GM23248 (cell line): ENCODE measurements at regions not wholly inside any gene's neighbourhood (a gene's known extent, or its start where the extent isn't known, plus 50 kb on each side); places are given as distances from the start of the nearest gene placed in this dataset.

ENCODE experiments used
- DNase-seq: peaks from one replicate; pipeline ENCODE4 v3.0.0-alpha.2; 2015
- H2AFZ ChIP-seq: fragments of 200-600 bp; sonication (generic); 2 replicates; pipeline ENCODE4 v1.6.1; 2016; ENCODE audit warnings: antibody characterized with exemption
- H3F3A ChIP-seq: fragments of 200-600 bp; sonication (generic); 2 replicates; pipeline ENCODE4 v1.6.1; 2016; ENCODE audit warnings: mild to moderate bottlenecking, antibody characterized with exemption, mixed run types; ENCODE audit not compliant: insufficient read depth
- H3K27ac ChIP-seq: fragments of 200-600 bp; sonication (generic); 2 replicates; pipeline ENCODE4 v1.5.1; 2016; ENCODE audit warnings: mild to moderate bottlenecking
- H3K27me3 ChIP-seq: fragments of 200-600 bp; sonication (generic); replicated peaks from 2 replicates; pipeline ENCODE4 v1.6.1; 2016; ENCODE audit warnings: mild to moderate bottlenecking; ENCODE audit not compliant: insufficient read depth
- H3K36me3 ChIP-seq: fragments of 200-600 bp; sonication (generic); 2 replicates; pipeline ENCODE4 v1.6.1; 2016; ENCODE audit warnings: low read depth, mild to moderate bottlenecking
- H3K4me1 ChIP-seq: fragments of 200-600 bp; sonication (generic); 2 replicates; pipeline ENCODE4 v1.6.1; 2016; ENCODE audit warnings: mild to moderate bottlenecking; ENCODE audit not compliant: insufficient read depth
- H3K4me2 ChIP-seq: fragments of 200-600 bp; sonication (generic); one replicate; pipeline ENCODE4 v1.6.1; 2016; ENCODE audit warnings: mild to moderate bottlenecking; ENCODE audit not compliant: unreplicated experiment
- H3K4me3 ChIP-seq: fragments of 200-600 bp; sonication (generic); 2 replicates; pipeline ENCODE4 v1.5.1; 2016; ENCODE audit warnings: mild to moderate bottlenecking
- H3K79me2 ChIP-seq: fragments of 200-600 bp; sonication (generic); 2 replicates; pipeline ENCODE4 v1.6.1; 2016; ENCODE audit warnings: mild to moderate bottlenecking; ENCODE audit not compliant: insufficient read depth
- H3K9ac ChIP-seq: fragments of 200-600 bp; sonication (generic); 2 replicates; pipeline ENCODE4 v1.6.1; 2016; ENCODE audit warnings: mild to moderate bottlenecking
- H3K9me2 ChIP-seq: fragments of 200-600 bp; sonication (generic); 2 replicates; pipeline ENCODE4 v1.6.1; 2016; ENCODE audit warnings: mixed run types, mild to moderate bottlenecking, moderate library complexity; ENCODE audit not compliant: insufficient read depth
- H3K9me3 ChIP-seq: fragments of 200-600 bp; sonication (generic); one replicate; pipeline ENCODE4 v1.6.1; 2017; ENCODE audit warnings: low read depth
- H4K20me1 ChIP-seq: fragments of 200-600 bp; sonication (generic); 2 replicates; pipeline ENCODE4 v1.6.0; 2016; ENCODE audit not compliant: insufficient read depth
- EZH2 ChIP-seq: fragments of 200-600 bp; sonication (generic); IDR thresholded peaks from 2 replicates; pipeline ENCODE4 v1.6.1; 2018; ENCODE audit warnings: antibody characterized with exemption, mild to moderate bottlenecking; ENCODE audit not compliant: insufficient read depth, poor library complexity, severe bottlenecking
- EZH2phosphoT487 ChIP-seq: fragments of 200-600 bp; sonication (generic); IDR thresholded peaks from 2 replicates; pipeline ENCODE4 v1.6.1; 2018; ENCODE audit warnings: antibody characterized with exemption, moderate library complexity, mild to moderate bottlenecking, low read depth; ENCODE audit not compliant: insufficient read depth
- WGBS, 2 experiments: methylation state at CpG; one replicate each; pipeline ENCODE4 v1.1.6; 2015 to 2017; ENCODE audit warnings: low lambda C conversion rate in 2 of 2, low coverage in 1 of 2; ENCODE audit errors: missing lambda C conversion rate in 2 of 2; 5-methylcytosine and 5-hydroxymethylcytosine counted together
- in situ Hi-C: fragments of 300-500 bp; cut with MboI; formaldehyde crosslinking; loops from 2 replicates; pipeline ENCODE4 v1.15.0; 2020

DNA sequence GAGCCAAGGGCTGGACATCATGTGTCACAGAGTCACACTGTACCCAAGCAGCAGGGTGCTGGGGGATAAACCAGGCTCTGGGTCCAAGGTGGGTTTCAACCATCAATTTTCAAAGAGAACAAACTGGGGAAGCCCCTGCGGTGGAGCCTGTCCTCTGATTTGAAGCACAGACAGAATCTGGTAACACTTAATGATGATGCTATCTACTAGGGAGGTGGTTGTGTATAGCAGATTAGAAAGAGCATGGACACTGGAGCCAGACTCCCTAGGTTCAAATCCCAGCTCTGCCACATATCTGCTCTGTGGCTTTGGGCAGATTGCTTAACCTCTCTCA lies 204.9 kb upstream of the ZMIZ1 start:
- H2AFZ ChIP-seq = no peak overlapping the region
- DNase-seq = no peak

DNA sequence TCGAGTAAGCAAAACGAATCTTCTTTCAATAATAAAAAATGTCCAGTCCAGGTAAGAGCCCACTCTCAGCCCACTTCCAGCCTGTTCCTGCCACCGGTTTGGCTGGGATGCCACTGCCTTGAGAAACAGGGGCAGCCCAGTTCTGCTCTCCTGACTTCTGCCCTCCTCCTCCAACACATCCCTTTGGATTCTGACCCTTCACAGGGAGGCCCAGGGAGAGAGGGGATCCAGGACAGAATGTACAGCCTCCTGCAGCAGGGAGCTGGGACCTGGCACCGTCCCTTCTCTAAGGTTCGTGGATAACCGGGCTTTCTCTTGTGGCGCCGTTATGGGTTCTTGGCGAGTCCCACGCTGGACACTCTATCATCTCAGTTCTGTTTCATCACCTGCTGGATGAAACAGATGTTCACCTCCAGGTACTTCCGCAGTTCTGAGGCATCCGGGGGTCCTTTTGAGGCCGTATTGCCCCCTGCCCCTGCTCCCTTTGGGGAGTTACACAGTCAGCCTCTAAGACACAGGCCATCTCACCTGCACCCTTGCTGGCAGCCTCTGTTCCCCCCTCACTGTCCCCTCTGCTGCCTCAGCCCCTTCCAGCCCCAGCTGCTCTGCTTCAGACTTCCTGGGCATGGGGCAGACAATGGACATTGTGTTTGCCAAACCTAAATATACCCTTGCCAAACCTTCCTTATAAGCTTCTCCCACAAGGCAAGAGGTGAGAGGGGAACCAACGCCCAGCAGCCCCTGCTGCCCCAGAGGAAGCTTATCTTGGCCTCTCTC lies 203.8 kb upstream of the ZMIZ1 start:
- Histone ChIP-seq H3F3A (no peaks in the 10 kb centered on the region), H3K4me3 (no peak overlapping the region), H2AFZ (no peak overlapping the region), H3K9me2 (no peaks in the 10 kb centered on the region), H3K27ac (no peak overlapping the region), H3K9me3 (no peaks in the 10 kb centered on the region), H3K36me3 (no peaks in the 10 kb centered on the region), H3K27me3 (no peaks in the 10 kb centered on the region), H3K4me2 (no peak overlapping the region), H4K20me1 (no peaks in the 10 kb centered on the region), H3K4me1 (no peaks in the 10 kb centered on the region), H3K9ac (no peak overlapping the region), H3K79me2 (no peaks in the 10 kb centered on the region)
- TF ChIP-seq EZH2phosphoT487 (no peak), EZH2 (no peak)
- no peak for DNase-seq
- in situ Hi-C loops = no loop called here
- 85 to 89% methylated on average over 14 of the region's 14 CpGs for WGBS, 2 experiments

More for the DNA sequence above, 204.9 kb upstream of the ZMIZ1 start:
- in situ Hi-C loops = no loop called here
- WGBS, 2 experiments = 84 to 93% methylated on average over 1 of the region's 1 CpG
- no peaks in the 10 kb centered on the region for H3F3A ChIP-seq
- no peak overlapping the region for H3K27ac ChIP-seq
- no peak overlapping the region for H3K9ac ChIP-seq
- H4K20me1 ChIP-seq = no peaks in the 10 kb centered on the region
- no peaks in the 10 kb centered on the region for H3K79me2 ChIP-seq
- H3K4me1 ChIP-seq = no peaks in the 10 kb centered on the region
- TF ChIP-seq EZH2 (no peak), EZH2phosphoT487 (no peak)
- no peak overlapping the region for H3K4me2 ChIP-seq
- H3K36me3 ChIP-seq = no peaks in the 10 kb centered on the region
- no peaks in the 10 kb centered on the region for H3K27me3 ChIP-seq
- H3K9me2 ChIP-seq = no peaks in the 10 kb centered on the region
- no peak overlapping the region for H3K4me3 ChIP-seq
- no peaks in the 10 kb centered on the region for H3K9me3 ChIP-seq

DNA sequence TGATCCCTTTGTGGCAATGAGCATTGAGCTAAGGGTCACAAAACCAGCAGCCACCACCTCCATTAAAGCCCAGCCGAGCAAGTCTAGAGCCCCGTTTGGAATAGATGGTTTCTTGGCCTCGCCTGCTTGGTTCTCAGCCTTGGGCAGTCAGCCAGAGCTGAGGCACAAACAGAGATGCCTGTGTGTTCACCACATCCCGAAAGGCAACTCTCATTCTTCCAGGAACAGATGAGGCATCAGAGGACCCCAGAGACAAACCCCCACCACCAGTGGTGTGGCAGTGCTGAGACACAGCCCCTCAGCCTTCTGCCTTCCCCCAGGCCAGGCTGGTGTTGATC lies 203.3 kb upstream of the ZMIZ1 start:
- no peak overlapping the region for H3K27ac ChIP-seq
- 40 to 46% methylated on average over 4 of the region's 4 CpGs for WGBS, 2 experiments
- TF ChIP-seq EZH2phosphoT487 = no peak
- no peak for TF ChIP-seq EZH2

DNA sequence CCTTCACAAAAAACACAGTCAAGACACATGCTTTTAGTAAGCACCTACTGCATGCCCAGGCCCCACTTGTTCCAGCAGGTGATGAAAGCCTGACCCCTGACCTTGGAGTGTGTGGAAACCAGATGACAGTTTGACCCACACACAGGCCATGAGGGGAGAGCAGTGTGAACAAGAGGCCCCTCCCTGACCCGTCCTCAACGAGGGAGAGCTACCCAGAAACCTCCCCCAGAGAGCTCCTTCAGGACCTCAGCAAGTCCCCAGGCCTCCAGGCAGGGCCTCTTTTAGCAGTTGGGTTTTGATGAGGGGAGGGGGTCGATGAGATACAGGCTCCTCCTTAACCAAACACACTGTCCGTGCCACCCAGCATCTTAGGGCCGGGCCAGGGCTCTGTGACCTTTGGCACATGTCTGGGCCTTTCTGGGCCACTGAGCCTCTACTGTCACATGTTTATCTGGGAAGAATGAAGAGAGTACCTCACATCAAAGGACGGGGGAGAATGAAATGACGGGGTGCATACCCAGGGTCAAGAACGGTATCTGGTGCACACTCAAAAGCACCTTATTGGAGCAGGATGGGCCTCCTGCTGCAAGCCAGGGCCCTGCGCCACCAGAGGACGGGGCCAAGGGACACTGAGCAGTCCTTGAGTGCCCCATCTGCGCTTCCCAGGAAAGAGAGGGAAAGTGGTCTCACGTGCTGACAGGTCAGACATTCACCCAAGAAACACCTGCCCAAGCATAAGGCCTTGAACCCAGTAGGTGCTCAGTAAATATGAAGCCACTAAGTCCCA lies 202.6 kb upstream of the ZMIZ1 start:
- Histone ChIP-seq H4K20me1 (no peaks in the 10 kb centered on the region), H3K9ac (no peak overlapping the region), H3K4me1 (no peaks in the 10 kb centered on the region), H3F3A (no peaks in the 10 kb centered on the region), H2AFZ (no peak overlapping the region), H3K9me2 (no peaks in the 10 kb centered on the region), H3K36me3 (no peaks in the 10 kb centered on the region), H3K79me2 (no peaks in the 10 kb centered on the region), H3K4me3 (no peak overlapping the region), H3K27me3 (no peaks in the 10 kb centered on the region), H3K27ac (no peak overlapping the region), H3K9me3 (no peaks in the 10 kb centered on the region), H3K4me2 (no peak overlapping the region)
- no peak for TF ChIP-seq EZH2
- no peak for TF ChIP-seq EZH2phosphoT487
- 77 to 89% methylated on average over 12 of the region's 12 CpGs for WGBS, 2 experiments
- DNase-seq = no peak
- in situ Hi-C loops = no loop called here

More for the DNA sequence above, 203.3 kb upstream of the ZMIZ1 start:
- in situ Hi-C loops = no loop called here
- H3K36me3 ChIP-seq = no peaks in the 10 kb centered on the region
- no peaks in the 10 kb centered on the region for H3K27me3 ChIP-seq
- no peak for DNase-seq
- H2AFZ ChIP-seq = no peak overlapping the region
- H4K20me1 ChIP-seq = no peaks in the 10 kb centered on the region
- H3K9me3 ChIP-seq = no peaks in the 10 kb centered on the region
- H3K9ac ChIP-seq = no peak overlapping the region
- no peak overlapping the region for H3K4me3 ChIP-seq
- no peak overlapping the region for H3K4me2 ChIP-seq
- H3F3A ChIP-seq = no peaks in the 10 kb centered on the region
- H3K79me2 ChIP-seq = no peaks in the 10 kb centered on the region
- no peaks in the 10 kb centered on the region for H3K9me2 ChIP-seq
- H3K4me1 ChIP-seq = no peaks in the 10 kb centered on the region
